G401 (cell line): ENCODE measurements at regions not wholly inside any gene's neighbourhood (a gene's known extent, or its start where the extent isn't known, plus 50 kb on each side); places are given as distances from the start of the nearest gene placed in this dataset.
"Not testable (repeated sequence)": the region's sequence is repeated elsewhere in the genome, so short reads cannot be mapped to it uniquely, and the experiment has no call there.

Source experiments
- DNase-seq: peaks from one replicate; pipeline ENCODE4 v3.0.0-alpha.2; 2015; ENCODE audit warnings: low spot score
- in situ Hi-C: cut with HindIII; loops from 2 replicates; pipeline ENCODE4 v1.10.0; 2016; ENCODE audit warnings: low sequenced_read_pairs, mixed read lengths

- DNase-seq = no peak
- in situ Hi-C loops = no loop called here
Measured at GRCh38 chr10:34912771-34913170, 97.7 kb upstream of the PARD3 start.

- no peak for DNase-seq
- in situ Hi-C loops = no loop called here
Measured at GRCh38 chr10:34911661-34912205, 96.6 kb upstream of the PARD3 start.

- DNase-seq = no peak
- in situ Hi-C loops = no loop called here
Measured at GRCh38 chr10:34908481-34908880, 93.4 kb upstream of the PARD3 start.

GRCh38 chr10:34907743-34908430 lies 92.8 kb upstream of the PARD3 start:
- no peak for DNase-seq
- in situ Hi-C loops = no loop called here

GRCh38 chr10:34906067-34906965 lies 91.2 kb upstream of the PARD3 start:
- in situ Hi-C loops = no loop called here
- DNase-seq = no peak

GRCh38 chr10:34905200-34905927 lies 90.3 kb upstream of the PARD3 start:
- in situ Hi-C loops = no loop called here
- no peak for DNase-seq

- in situ Hi-C loops = no loop called here
- DNase-seq = no peak
Measured at GRCh38 chr10:34904191-34904590, 89.1 kb upstream of the PARD3 start.

GRCh38 chr10:34899161-34899560 lies 84.1 kb upstream of the PARD3 start:
- in situ Hi-C loops = no loop called here
- DNase-seq = no peak

- no peak for DNase-seq
Measured at GRCh38 chr10:34895977-34896376, 80.9 kb upstream of the PARD3 start.

GRCh38 chr10:34895046-34895445 lies 80.0 kb upstream of the PARD3 start:
- DNase-seq, in situ Hi-C loops: not testable (repeated sequence)

More at GRCh38 chr10:34895977-34896376, 80.9 kb upstream of the PARD3 start:
- in situ Hi-C loops = no loop called here

GRCh38 chr10:34892521-34892920 lies 77.4 kb upstream of the PARD3 start:
- DNase-seq, in situ Hi-C loops: not testable (repeated sequence)

- in situ Hi-C loops = no loop called here
- no peak for DNase-seq
Measured at GRCh38 chr10:34890939-34891338, 75.8 kb upstream of the PARD3 start.

- in situ Hi-C loops = no loop called here
- DNase-seq = no peak
Measured at GRCh38 chr10:34889004-34889869, 74.1 kb upstream of the PARD3 start.

- DNase-seq = no peak
- in situ Hi-C loops = no loop called here
Measured at GRCh38 chr10:34886906-34887642, 72.0 kb upstream of the PARD3 start.

GRCh38 chr10:34885898-34886297 lies 70.8 kb upstream of the PARD3 start:
- no peak for DNase-seq
- in situ Hi-C loops = no loop called here

- no peak for DNase-seq
- in situ Hi-C loops = no loop called here
Measured at GRCh38 chr10:34885011-34885410, 69.9 kb upstream of the PARD3 start.

- in situ Hi-C loops = no loop called here
- DNase-seq = no peak
Measured at GRCh38 chr10:34884272-34884952, 69.3 kb upstream of the PARD3 start.

GRCh38 chr10:34880817-34881216 lies 65.7 kb upstream of the PARD3 start:
- in situ Hi-C loops = no loop called here
- no peak for DNase-seq
